ENCODE measurements at regions not wholly inside any gene's neighbourhood (a gene's known extent, or its start where the extent isn't known, plus 50 kb on each side); places are given as distances from the start of the nearest gene placed in this dataset.

DNA sequence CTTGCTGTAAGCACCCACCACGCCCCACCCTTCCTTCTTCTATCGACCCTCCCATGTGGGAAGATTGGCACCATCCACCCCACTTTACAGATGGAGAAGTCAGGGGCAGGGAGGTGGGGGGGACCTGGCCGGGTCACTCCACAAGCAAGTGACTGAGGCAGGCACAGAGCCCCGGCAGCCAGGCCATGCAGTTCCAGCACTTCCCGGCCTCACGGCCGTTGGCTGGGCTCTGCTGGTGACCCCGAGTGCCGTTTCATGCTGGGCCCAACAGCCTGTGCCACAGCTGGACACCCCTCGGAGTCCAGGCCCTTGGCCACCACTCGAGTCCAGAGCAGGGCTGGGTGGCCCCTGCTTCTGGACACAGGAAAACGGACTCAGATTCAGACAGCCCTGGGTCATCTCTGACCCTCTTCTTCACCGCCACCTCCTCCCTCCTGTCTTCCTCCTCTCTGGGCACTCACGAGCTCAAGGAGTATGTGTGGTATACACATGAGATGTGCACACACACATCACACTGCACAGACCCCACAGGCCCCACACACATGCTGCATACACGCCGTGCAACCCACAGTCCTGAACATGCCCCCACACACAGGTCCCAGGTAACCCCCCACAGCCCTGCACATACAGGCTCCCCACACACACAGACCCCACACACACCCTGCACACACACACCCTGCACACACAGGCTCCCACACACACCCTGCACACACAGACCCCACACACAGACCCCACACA, 89.3 kb upstream of the GPC1 start:
- no peaks in the 10 kb centered on the region for H3K36me3 ChIP-seq (ENCODE audit: control insufficient read depth, insufficient read depth, low read length)
- no peaks in the 10 kb centered on the region; the same call in 1 of the 2 replicates for H3K9me3 ChIP-seq (ENCODE audit: control insufficient read depth, insufficient read depth, low read length)
- no peak overlapping the region for H3K4me3 ChIP-seq (ENCODE audit: low read depth, low read length)
- H3K27ac ChIP-seq (ENCODE audit: low read depth, low read length), result no peak overlapping the region
- no peaks in the 10 kb centered on the region for H3K27me3 ChIP-seq (ENCODE audit: control insufficient read depth, insufficient read depth, low read length)
- H3K9ac ChIP-seq (ENCODE audit: low read depth, low read length), result no peak overlapping the region
- no peaks in the 10 kb centered on the region for H3K4me1 ChIP-seq (ENCODE audit: control insufficient read depth, insufficient read depth, low read length)

DNA sequence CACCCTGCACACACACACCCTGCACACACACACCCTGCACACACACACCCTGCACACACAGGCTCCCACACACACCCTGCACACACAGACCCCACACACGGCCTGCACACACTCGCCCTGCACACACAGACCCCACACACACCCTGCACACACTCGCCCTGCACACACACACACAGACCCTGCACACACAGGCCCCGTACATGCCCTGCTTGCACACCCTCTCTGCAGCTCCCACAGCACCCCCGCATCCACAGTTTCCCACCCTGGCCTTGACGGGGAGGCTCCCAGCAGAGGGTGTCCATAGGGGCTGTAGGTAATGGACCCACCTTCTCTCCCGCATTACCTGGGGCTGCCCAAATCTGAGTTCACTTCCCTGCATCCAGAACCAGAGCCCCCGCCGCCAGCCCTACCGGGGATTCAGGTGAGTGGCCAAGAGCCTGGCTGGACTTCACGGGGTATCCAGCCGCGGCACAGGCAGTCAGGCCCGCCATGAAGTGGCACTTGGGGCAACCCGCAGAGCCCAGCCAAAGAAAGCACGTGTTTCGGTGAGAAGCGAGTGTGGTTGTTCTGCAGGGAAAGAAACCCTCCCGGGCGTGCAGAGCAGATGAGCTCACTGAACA, 88.6 kb upstream of the GPC1 start:
- H3K4me3 ChIP-seq (ENCODE audit: low read depth, low read length), result no peak overlapping the region
- H3K4me1 ChIP-seq (ENCODE audit: control insufficient read depth, insufficient read depth, low read length), result no peaks in the 10 kb centered on the region
- no peaks in the 10 kb centered on the region; the same call in 1 of the 2 replicates for H3K9me3 ChIP-seq (ENCODE audit: control insufficient read depth, insufficient read depth, low read length)
- H3K27ac ChIP-seq (ENCODE audit: low read depth, low read length), result no peak overlapping the region
- H3K36me3 ChIP-seq (ENCODE audit: control insufficient read depth, insufficient read depth, low read length), result no peaks in the 10 kb centered on the region
- no peaks in the 10 kb centered on the region for H3K27me3 ChIP-seq (ENCODE audit: control insufficient read depth, insufficient read depth, low read length)
- H3K9ac ChIP-seq (ENCODE audit: low read depth, low read length), result no peak overlapping the region

DNA sequence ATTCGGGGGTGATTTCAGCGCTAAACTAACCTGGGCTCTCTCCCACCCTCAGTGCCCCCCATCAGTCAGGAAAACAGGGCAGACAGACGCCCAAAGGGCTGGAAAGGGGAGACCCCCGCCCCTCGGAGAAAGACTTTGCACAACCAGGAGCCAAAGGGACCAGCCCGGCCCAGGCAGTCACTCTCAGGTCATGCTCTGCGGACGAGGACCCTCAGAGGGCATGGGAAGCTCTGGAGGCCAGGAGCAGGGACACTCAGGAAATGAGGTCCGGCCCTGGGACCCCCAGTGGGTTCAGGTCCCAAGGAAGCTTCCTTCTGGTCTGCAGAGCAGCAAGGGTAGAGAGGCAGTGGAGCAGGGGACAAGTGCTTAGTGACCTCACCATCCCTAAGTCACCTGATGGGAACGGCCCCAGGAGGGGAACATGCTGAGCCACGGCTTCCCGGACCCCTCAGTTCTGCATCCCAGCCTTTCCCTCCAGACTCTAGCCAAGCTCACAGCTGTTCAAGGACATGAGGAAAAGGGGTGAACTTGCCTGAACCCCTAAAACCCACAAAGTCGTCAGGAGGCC, 88.0 kb upstream of the GPC1 start:
- Histone ChIP-seq H3K36me3 (ENCODE audit: control insufficient read depth, insufficient read depth, low read length) (no peaks in the 10 kb centered on the region), H3K9me3 (ENCODE audit: control insufficient read depth, insufficient read depth, low read length) (no peaks in the 10 kb centered on the region; the same call in 1 of the 2 replicates), H3K27ac (ENCODE audit: low read depth, low read length) (no peak overlapping the region), H3K9ac (ENCODE audit: low read depth, low read length) (no peak overlapping the region), H3K27me3 (ENCODE audit: control insufficient read depth, insufficient read depth, low read length) (no peaks in the 10 kb centered on the region), H3K4me3 (ENCODE audit: low read depth, low read length) (no peak overlapping the region), H3K4me1 (ENCODE audit: control insufficient read depth, insufficient read depth, low read length) (no peaks in the 10 kb centered on the region)

DNA sequence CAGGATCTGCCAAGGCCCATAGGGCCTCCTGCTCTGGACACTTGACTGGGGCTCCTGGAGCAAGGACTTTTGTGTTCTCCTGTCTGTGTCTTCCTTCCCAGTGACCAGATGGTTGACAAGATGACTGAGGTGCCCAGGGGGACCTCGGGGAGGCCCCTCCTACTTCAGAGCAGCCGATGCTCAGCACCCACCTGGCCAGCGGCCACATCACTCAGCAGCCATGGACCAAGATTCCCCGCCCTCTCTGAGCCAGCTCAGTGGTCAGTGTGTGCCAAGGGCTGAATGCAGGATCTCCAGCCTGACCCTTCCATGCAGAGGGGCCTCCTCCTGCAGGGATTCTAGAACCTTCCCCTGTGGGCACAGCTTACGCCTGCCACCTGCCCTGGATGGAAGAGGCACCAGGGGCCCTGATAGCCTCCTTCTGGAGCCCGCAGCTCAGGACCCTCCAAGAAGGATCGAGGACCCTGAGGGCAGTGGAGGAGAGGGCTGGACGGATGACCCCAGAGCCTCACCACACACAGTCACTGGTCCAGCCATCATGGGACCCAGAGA, 87.4 kb upstream of the GPC1 start:
- H3K27ac ChIP-seq (ENCODE audit: low read depth, low read length), result no peak overlapping the region
- no peak overlapping the region for H3K9ac ChIP-seq (ENCODE audit: low read depth, low read length)
- no peak overlapping the region for H3K4me3 ChIP-seq (ENCODE audit: low read depth, low read length)
- H3K4me1 ChIP-seq (ENCODE audit: control insufficient read depth, insufficient read depth, low read length), result no peaks in the 10 kb centered on the region
- H3K27me3 ChIP-seq (ENCODE audit: control insufficient read depth, insufficient read depth, low read length), result no peaks in the 10 kb centered on the region
- no peaks in the 10 kb centered on the region; the same call in 1 of the 2 replicates for H3K9me3 ChIP-seq (ENCODE audit: control insufficient read depth, insufficient read depth, low read length)
- no peaks in the 10 kb centered on the region for H3K36me3 ChIP-seq (ENCODE audit: control insufficient read depth, insufficient read depth, low read length)

DNA sequence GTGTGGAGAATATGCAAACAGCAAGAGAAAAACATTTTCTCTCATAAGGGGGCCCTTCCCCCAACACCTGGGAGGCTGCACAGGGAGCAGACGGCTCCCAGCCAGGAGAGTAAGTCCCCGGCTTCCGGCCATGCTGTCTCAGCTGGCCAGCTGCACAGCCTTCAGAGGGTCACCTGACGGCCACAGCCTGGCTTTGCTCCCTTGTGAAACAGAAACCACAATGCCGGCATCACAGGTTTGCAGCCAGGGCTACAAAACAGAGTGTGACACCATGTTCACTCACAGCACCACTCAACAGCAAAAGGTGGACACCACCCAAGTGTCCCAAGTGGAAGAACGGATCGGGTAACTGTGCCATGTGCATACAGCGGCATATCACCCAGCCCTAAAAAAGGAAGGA, 86.9 kb upstream of the GPC1 start:
- no peaks in the 10 kb centered on the region for H3K4me1 ChIP-seq (ENCODE audit: control insufficient read depth, insufficient read depth, low read length)

DNA sequence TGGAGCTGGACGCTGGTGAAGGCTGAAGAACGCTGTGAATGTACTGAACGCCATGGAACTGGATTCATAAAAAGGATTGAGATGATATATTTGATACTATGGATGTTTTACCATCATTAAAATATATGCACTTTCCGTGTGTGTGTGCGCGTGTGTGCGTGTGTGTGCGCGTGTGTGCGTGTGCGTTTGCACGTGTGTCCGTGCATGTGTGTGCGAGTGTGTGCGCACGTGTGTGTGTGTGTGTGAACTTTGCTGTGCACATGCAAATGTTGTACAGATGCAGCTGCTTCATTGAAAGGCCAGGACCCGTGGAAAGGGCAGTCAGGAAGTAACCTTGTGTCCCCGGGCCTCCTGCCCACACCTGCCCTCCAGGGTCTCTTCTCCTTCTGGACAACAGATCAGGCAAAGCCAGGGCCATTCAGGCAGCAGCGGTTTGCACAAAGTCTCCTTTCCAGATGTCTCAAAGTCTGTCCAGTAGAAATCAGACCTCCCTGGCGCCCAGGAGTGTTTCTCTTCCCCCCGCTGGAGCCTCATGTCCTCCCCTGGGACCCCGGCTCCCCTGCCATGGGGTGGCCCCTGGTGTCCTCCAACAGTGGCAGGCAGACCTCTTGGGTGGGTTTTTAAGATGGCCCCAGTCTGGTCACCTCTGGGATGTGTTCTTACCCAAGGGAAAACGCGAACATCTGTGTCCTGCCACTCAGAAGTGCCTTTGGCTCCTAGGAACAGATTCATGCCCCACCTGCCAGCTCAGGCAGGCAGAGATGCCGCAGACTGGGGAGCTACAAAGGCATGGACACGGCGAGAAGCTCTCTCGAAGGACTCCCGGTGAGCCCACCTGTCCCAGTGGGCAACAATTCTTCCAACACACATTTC, 86.1 kb upstream of the GPC1 start:
- H3K27me3 ChIP-seq (ENCODE audit: control insufficient read depth, insufficient read depth, low read length), result no peaks in the 10 kb centered on the region
- no peak overlapping the region for H3K27ac ChIP-seq (ENCODE audit: low read depth, low read length)
- no peaks in the 10 kb centered on the region for H3K36me3 ChIP-seq (ENCODE audit: control insufficient read depth, insufficient read depth, low read length)
- no peaks in the 10 kb centered on the region for H3K4me1 ChIP-seq (ENCODE audit: control insufficient read depth, insufficient read depth, low read length)
- no peak overlapping the region for H3K4me3 ChIP-seq (ENCODE audit: low read depth, low read length)
- H3K9ac ChIP-seq (ENCODE audit: low read depth, low read length), result no peak overlapping the region
- H3K9me3 ChIP-seq (ENCODE audit: control insufficient read depth, insufficient read depth, low read length), result no peaks in the 10 kb centered on the region

More for the DNA sequence above, 86.9 kb upstream of the GPC1 start:
- H3K27me3 ChIP-seq (ENCODE audit: control insufficient read depth, insufficient read depth, low read length), result no peaks in the 10 kb centered on the region
- H3K9ac ChIP-seq (ENCODE audit: low read depth, low read length), result no peak overlapping the region
- H3K4me3 ChIP-seq (ENCODE audit: low read depth, low read length), result no peak overlapping the region
- H3K9me3 ChIP-seq (ENCODE audit: control insufficient read depth, insufficient read depth, low read length), result no peaks in the 10 kb centered on the region
- H3K27ac ChIP-seq (ENCODE audit: low read depth, low read length), result no peak overlapping the region
- H3K36me3 ChIP-seq (ENCODE audit: control insufficient read depth, insufficient read depth, low read length), result no peaks in the 10 kb centered on the region

DNA sequence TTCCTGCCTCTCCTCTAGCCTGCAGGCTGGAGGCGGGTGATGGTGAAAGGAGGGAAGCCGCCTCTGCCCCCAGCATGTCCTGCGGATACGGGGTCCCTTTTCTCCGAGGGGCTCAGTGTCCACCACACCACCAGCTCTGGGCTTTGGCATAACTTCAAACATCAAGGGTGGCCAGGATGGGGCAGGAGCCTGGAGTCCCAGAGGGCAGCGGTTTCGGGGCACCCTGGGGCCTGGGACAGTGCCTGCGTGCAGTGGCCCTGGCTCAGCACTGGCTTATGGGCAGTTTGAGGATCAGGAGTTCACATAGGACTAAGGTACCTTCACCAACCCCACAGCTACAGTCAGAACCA, 85.5 kb upstream of the GPC1 start:
- H3K4me1 ChIP-seq (ENCODE audit: control insufficient read depth, insufficient read depth, low read length), result no peaks in the 10 kb centered on the region
- no peaks in the 10 kb centered on the region for H3K9me3 ChIP-seq (ENCODE audit: control insufficient read depth, insufficient read depth, low read length)
- no peak overlapping the region for H3K4me3 ChIP-seq (ENCODE audit: low read depth, low read length)

DNA sequence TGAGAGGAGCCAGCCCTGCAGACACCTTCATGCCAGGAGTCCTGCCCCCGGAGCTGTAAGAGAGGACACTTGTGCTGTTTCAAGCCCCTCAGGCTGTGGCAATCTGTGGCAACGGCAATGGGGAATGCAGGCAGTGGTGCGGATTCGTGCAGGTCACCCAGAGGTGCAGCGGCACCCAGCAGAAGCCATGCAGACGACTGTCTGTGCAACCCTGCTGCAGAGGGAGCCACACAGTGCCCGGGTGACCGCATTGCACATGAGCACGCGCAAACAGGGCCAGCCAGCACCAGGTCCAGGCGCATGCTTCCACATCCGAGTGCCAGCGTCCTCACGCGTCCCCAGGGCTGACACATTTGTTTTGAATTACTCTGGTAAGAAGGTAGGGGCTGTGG, 84.8 kb upstream of the GPC1 start:
- H3K9me3 ChIP-seq (ENCODE audit: control insufficient read depth, insufficient read depth, low read length), result no peaks in the 10 kb centered on the region
- no peaks in the 10 kb centered on the region for H3K4me1 ChIP-seq (ENCODE audit: control insufficient read depth, insufficient read depth, low read length)
- H3K9ac ChIP-seq (ENCODE audit: low read depth, low read length), result no peak overlapping the region
- H3K27ac ChIP-seq (ENCODE audit: low read depth, low read length), result no peak overlapping the region
- no peaks in the 10 kb centered on the region for H3K36me3 ChIP-seq (ENCODE audit: control insufficient read depth, insufficient read depth, low read length)
- no peaks in the 10 kb centered on the region for H3K27me3 ChIP-seq (ENCODE audit: control insufficient read depth, insufficient read depth, low read length)
- no peak overlapping the region for H3K4me3 ChIP-seq (ENCODE audit: low read depth, low read length)

More for the DNA sequence above, 85.5 kb upstream of the GPC1 start:
- H3K27me3 ChIP-seq (ENCODE audit: control insufficient read depth, insufficient read depth, low read length), result no peaks in the 10 kb centered on the region
- H3K27ac ChIP-seq (ENCODE audit: low read depth, low read length), result no peak overlapping the region
- no peak overlapping the region for H3K9ac ChIP-seq (ENCODE audit: low read depth, low read length)
- no peaks in the 10 kb centered on the region for H3K36me3 ChIP-seq (ENCODE audit: control insufficient read depth, insufficient read depth, low read length)

DNA sequence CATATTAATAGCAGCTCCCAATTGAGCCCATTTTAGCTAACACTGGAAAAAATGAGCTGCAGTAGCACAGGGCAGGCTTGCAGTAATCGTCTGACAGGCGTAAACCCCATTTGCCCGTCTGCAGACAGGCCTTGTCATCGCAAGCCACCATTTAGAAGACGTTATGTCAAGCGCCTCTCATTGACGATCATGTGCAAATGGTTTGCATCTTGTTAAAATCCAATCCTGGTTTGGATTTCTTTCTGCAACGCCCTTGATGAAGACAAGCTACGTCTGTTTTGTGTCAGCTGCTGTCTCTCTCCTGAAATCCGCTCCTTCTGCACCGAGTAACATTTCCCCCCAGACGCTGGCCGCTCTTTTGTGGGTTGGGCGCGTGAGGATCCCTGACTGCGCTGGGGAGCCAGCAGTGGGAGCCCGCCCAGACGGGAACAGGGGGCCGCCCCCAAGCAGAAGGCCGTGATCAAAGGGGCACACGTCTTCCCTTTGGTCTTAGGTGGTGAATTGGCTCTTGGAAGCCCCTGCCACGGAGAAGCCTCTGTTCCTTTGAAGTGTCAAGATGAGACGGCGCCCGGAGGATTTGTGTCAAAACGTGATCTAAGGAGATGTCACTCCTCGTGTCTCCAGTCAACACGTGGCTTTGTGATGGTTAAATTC, 84.2 kb upstream of the GPC1 start:
- no peaks in the 10 kb centered on the region for H3K9me3 ChIP-seq (ENCODE audit: control insufficient read depth, insufficient read depth, low read length)
- H3K4me3 ChIP-seq (ENCODE audit: low read depth, low read length), result no peak overlapping the region
- no peaks in the 10 kb centered on the region for H3K4me1 ChIP-seq (ENCODE audit: control insufficient read depth, insufficient read depth, low read length)
- no peak overlapping the region for H3K27ac ChIP-seq (ENCODE audit: low read depth, low read length)
- H3K27me3 ChIP-seq (ENCODE audit: control insufficient read depth, insufficient read depth, low read length), result no peaks in the 10 kb centered on the region
- no peaks in the 10 kb centered on the region for H3K36me3 ChIP-seq (ENCODE audit: control insufficient read depth, insufficient read depth, low read length)
- H3K9ac ChIP-seq (ENCODE audit: low read depth, low read length), result no peak overlapping the region

DNA sequence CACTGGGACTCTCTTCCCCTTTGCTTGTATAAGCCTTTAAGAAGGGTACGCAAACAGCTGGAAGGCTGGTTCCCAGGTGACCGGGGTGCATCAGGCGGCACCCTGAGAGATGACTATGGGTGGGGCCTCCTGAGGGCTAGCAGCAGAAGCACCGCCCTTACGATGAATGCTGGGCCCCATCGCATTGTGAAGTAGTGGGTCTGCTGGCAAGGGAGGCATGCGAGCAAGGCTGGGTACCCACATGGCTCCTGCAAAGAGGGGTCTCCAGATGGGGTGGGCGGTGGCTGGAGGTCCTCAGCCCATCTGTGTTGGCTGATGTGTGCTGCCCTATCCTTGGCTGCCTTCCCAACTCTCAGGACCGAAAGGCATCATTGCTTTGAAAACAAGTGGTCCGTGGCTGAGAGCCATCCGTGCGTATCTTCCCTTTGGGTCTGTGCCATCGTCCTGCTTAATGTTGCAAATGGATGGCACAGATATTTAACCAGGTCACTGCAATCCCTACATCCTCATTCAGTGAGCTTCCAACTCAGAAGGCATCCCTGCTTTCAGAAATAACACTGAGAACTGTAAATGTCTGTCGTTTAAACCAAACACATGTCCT, 83.5 kb upstream of the GPC1 start:
- Histone ChIP-seq H3K27me3 (ENCODE audit: control insufficient read depth, insufficient read depth, low read length) (no peaks in the 10 kb centered on the region), H3K36me3 (ENCODE audit: control insufficient read depth, insufficient read depth, low read length) (no peaks in the 10 kb centered on the region), H3K4me1 (ENCODE audit: control insufficient read depth, insufficient read depth, low read length) (no peaks in the 10 kb centered on the region), H3K27ac (ENCODE audit: low read depth, low read length) (no peak overlapping the region), H3K9me3 (ENCODE audit: control insufficient read depth, insufficient read depth, low read length) (no peaks in the 10 kb centered on the region), H3K9ac (ENCODE audit: low read depth, low read length) (no peak overlapping the region), H3K4me3 (ENCODE audit: low read depth, low read length) (no peak overlapping the region)

Data from HUES48 (cell line).